Mesenchymal stem cell (in vitro differentiated cells and primary cell): ENCODE measurements at regions not wholly inside any gene's neighbourhood (a gene's known extent, or its start where the extent isn't known, plus 50 kb on each side); places are given as distances from the start of the nearest gene placed in this dataset.

Experiments used
- DNase-seq: peaks from one replicate; pipeline ENCODE4 v3.0.0-alpha.2; 2013
- H2AFZ ChIP-seq: one replicate; pipeline ENCODE4 v1.6.1; 2013; ENCODE audit warnings: low read depth, mild to moderate bottlenecking, control low read depth, inconsistent platforms, low read length, moderate library complexity
- H2AK5ac ChIP-seq: 2 replicates; pipeline ENCODE4 v1.6.1; 2013; ENCODE audit warnings: low read length, moderate library complexity, mild to moderate bottlenecking, inconsistent platforms; ENCODE audit not compliant: severe bottlenecking
- H2BK120ac ChIP-seq: one replicate; pipeline ENCODE4 v1.6.1; 2013; ENCODE audit warnings: low read depth, mild to moderate bottlenecking, inconsistent platforms, low read length, moderate library complexity
- H2BK12ac ChIP-seq, 2 experiments: one replicate each; pipeline ENCODE4 v1.6.1; 2013; ENCODE audit warnings: inconsistent platforms in 2 of 2, low read length in 2 of 2, mild to moderate bottlenecking in 2 of 2, moderate library complexity in 2 of 2, control low read depth in 1 of 2
- H2BK15ac ChIP-seq: one replicate; pipeline ENCODE4 v1.6.1; 2013; ENCODE audit warnings: mild to moderate bottlenecking, low read depth, inconsistent platforms; ENCODE audit not compliant: poor library complexity, severe bottlenecking
- H2BK5ac ChIP-seq: 2 replicates; pipeline ENCODE4 v1.6.1; 2013; ENCODE audit warnings: low read depth, mild to moderate bottlenecking, low read length, control low read depth, inconsistent platforms; ENCODE audit not compliant: poor library complexity, severe bottlenecking
- H3K14ac ChIP-seq, 2 experiments: one replicate each; pipeline ENCODE4 v1.6.1; 2013; ENCODE audit warnings: inconsistent platforms in 2 of 2, low read length in 2 of 2, control low read depth in 1 of 2, mild to moderate bottlenecking in 1 of 2, moderate library complexity in 1 of 2
- H3K18ac ChIP-seq, 2 experiments: one replicate each; pipeline ENCODE4 v1.6.1; 2013; ENCODE audit warnings: inconsistent platforms in 2 of 2, low read length in 2 of 2, control low read depth in 1 of 2, low read depth in 1 of 2, mild to moderate bottlenecking in 1 of 2
- H3K23ac ChIP-seq, 2 experiments: one replicate each; pipeline ENCODE4 v1.6.1; 2013; ENCODE audit warnings: inconsistent platforms in 2 of 2, low read length in 2 of 2, mild to moderate bottlenecking in 2 of 2, moderate library complexity in 2 of 2, control low read depth in 1 of 2
- H3K27ac ChIP-seq: 2 replicates; pipeline ENCODE4 v1.5.1; 2013; ENCODE audit warnings: mild to moderate bottlenecking, moderate library complexity, low read length, control low read depth, inconsistent platforms; ENCODE audit not compliant: poor library complexity, severe bottlenecking
- H3K27me3 ChIP-seq, 2 experiments: 2 replicates each; pipeline versions ENCODE4 v1.6.1 to v1.7.0; 2013; ENCODE audit warnings: low read length in 2 of 2, mild to moderate bottlenecking in 2 of 2, moderate library complexity in 2 of 2, control low read depth in 1 of 2, inconsistent platforms in 1 of 2; ENCODE audit not compliant: control insufficient read depth in 1 of 2, insufficient read depth in 1 of 2
- H3K36me3 ChIP-seq, 2 experiments: 2 replicates each; pipeline versions ENCODE4 v1.6.1 to v1.7.0; 2013; ENCODE audit warnings: low read length in 2 of 2, control low read depth in 1 of 2, inconsistent platforms in 1 of 2, low read depth in 1 of 2, mild to moderate bottlenecking in 1 of 2; ENCODE audit not compliant: insufficient read depth in 2 of 2, control insufficient read depth in 1 of 2
- H3K4ac ChIP-seq, 2 experiments: one replicate each; pipeline ENCODE4 v1.6.1; 2013; ENCODE audit warnings: inconsistent platforms in 2 of 2, low read length in 2 of 2, mild to moderate bottlenecking in 2 of 2, moderate library complexity in 2 of 2, control low read depth in 1 of 2, low read depth in 1 of 2
- H3K4me1 ChIP-seq: 2 replicates; pipeline ENCODE4 v1.6.1; 2013; ENCODE audit warnings: low read depth, low read length, control low read depth; ENCODE audit not compliant: control insufficient read depth, insufficient read depth
- H3K4me2 ChIP-seq: 2 replicates; pipeline ENCODE4 v1.6.1; 2013; ENCODE audit warnings: low read length, mild to moderate bottlenecking, inconsistent platforms; ENCODE audit not compliant: poor library complexity, severe bottlenecking
- H3K4me3 ChIP-seq, 2 experiments: 2 replicates each; pipeline versions ENCODE4 v1.5.1 to v1.7.0; 2013; ENCODE audit warnings: low read length in 2 of 2, mild to moderate bottlenecking in 2 of 2, control low read depth in 1 of 2, low read depth in 1 of 2; ENCODE audit not compliant: insufficient read depth in 1 of 2
- H3K79me1 ChIP-seq: replicated peaks from 2 replicates; pipeline ENCODE4 v1.6.1; 2013; ENCODE audit warnings: mild to moderate bottlenecking, control low read depth, low read length, inconsistent platforms; ENCODE audit not compliant: poor library complexity, severe bottlenecking
- H3K9ac ChIP-seq: 2 replicates; pipeline ENCODE4 v1.7.0; 2013; ENCODE audit warnings: mild to moderate bottlenecking, low read length, moderate library complexity
- H3K9me3 ChIP-seq: 2 replicates; pipeline ENCODE4 v1.7.0; 2013; ENCODE audit warnings: mild to moderate bottlenecking, low read length; ENCODE audit not compliant: control insufficient read depth
- H4K8ac ChIP-seq: one replicate; pipeline ENCODE4 v1.6.1; 2013; ENCODE audit warnings: inconsistent platforms, mild to moderate bottlenecking, low read length, moderate library complexity
- H4K91ac ChIP-seq: one replicate; pipeline ENCODE4 v1.6.1; 2013; ENCODE audit warnings: mild to moderate bottlenecking, low read length, inconsistent platforms
- WGBS: methylation state at CpG from one replicate; pipeline ENCODE4 v1.1.7; 2013; ENCODE audit warnings: mixed read lengths; 5-methylcytosine and 5-hydroxymethylcytosine counted together

GRCh38 chr11:70872299-70872698 is 380.1 kb downstream of the SHANK2 start:
- no peak overlapping the region for H3K4me2 ChIP-seq
- 81% methylated on average over 11 of the region's 11 CpGs for WGBS
- H3K9ac ChIP-seq, result no peak overlapping the region
- DNase-seq, result no peak
- H3K23ac ChIP-seq, result no peak overlapping the region
- H3K4me3 ChIP-seq, result no peak overlapping the region
- no peak overlapping the region for H3K18ac ChIP-seq
- H4K91ac ChIP-seq, result no peak overlapping the region
- peaks cover 2% of the 10 kb centered on the region for H3K4me1 ChIP-seq
- H4K8ac ChIP-seq, result no peak overlapping the region
- H3K79me1 ChIP-seq, result no peaks in the 10 kb centered on the region
- no peak overlapping the region for H3K27ac ChIP-seq
- H2BK5ac ChIP-seq, result no peak overlapping the region
- no peak overlapping the region for H3K14ac ChIP-seq
- peaks cover 0 to 11% of the 10 kb centered on the region in 2 experiments for H3K27me3 ChIP-seq
- H2BK120ac ChIP-seq, result no peak overlapping the region
- H3K36me3 ChIP-seq, result no peaks in the 10 kb centered on the region
- H2BK15ac ChIP-seq, result no peak overlapping the region
- H2AK5ac ChIP-seq, result no peak overlapping the region
- H2AFZ ChIP-seq, result no peak overlapping the region
- H3K9me3 ChIP-seq, result no peaks in the 10 kb centered on the region
- no peak overlapping the region for H2BK12ac ChIP-seq
- H3K4ac ChIP-seq, result no peak overlapping the region

GRCh38 chr11:70872955-70873735 is 379.2 kb downstream of the SHANK2 start:
- no peak overlapping the region for H3K4me2 ChIP-seq
- no peak overlapping the region for H2BK5ac ChIP-seq
- no peak overlapping the region for H4K91ac ChIP-seq
- H3K36me3 ChIP-seq, result no peaks in the 10 kb centered on the region
- WGBS, result 64% methylated on average over 14 of the region's 14 CpGs
- H3K14ac ChIP-seq, result no peak overlapping the region
- no peak overlapping the region for H2BK120ac ChIP-seq
- H4K8ac ChIP-seq, result no peak overlapping the region
- no peak overlapping the region for H2BK15ac ChIP-seq
- peaks cover 0 to 11% of the 10 kb centered on the region in 2 experiments for H3K27me3 ChIP-seq
- no peak overlapping the region for H3K9ac ChIP-seq
- no peak overlapping the region for H2AFZ ChIP-seq
- no peak overlapping the region for H3K4ac ChIP-seq
- peaks cover 2% of the 10 kb centered on the region for H3K4me1 ChIP-seq
- no peak overlapping the region for H2AK5ac ChIP-seq
- peak; percentile 17 for DNase-seq
- no peak overlapping the region for H3K23ac ChIP-seq
- H3K27ac ChIP-seq, result no peak overlapping the region
- H3K9me3 ChIP-seq, result no peaks in the 10 kb centered on the region
- no peak overlapping the region for H3K4me3 ChIP-seq
- H3K79me1 ChIP-seq, result no peaks in the 10 kb centered on the region
- H2BK12ac ChIP-seq, result no peak overlapping the region
- H3K18ac ChIP-seq, result no peak overlapping the region

- H3K4me2 ChIP-seq, result no peak overlapping the region
- H3K27me3 ChIP-seq, result peaks cover 0 to 11% of the 10 kb centered on the region in 2 experiments
- H3K23ac ChIP-seq, result no peak overlapping the region
- no peak overlapping the region for H3K18ac ChIP-seq
- no peak for DNase-seq
- no peak overlapping the region for H3K9ac ChIP-seq
- no peaks in the 10 kb centered on the region for H3K9me3 ChIP-seq
- H3K4me1 ChIP-seq, result peaks cover 2% of the 10 kb centered on the region
- H4K8ac ChIP-seq, result peak overlapping the region; percentile 50
- no peak overlapping the region for H2BK12ac ChIP-seq
- no peak overlapping the region for H3K27ac ChIP-seq
- no peak overlapping the region for H3K4me3 ChIP-seq
- H3K36me3 ChIP-seq, result no peaks in the 10 kb centered on the region
- H3K4ac ChIP-seq, result no peak overlapping the region
- WGBS, result 79% methylated on average over 6 of the region's 6 CpGs
- no peak overlapping the region for H2AK5ac ChIP-seq
- H2BK120ac ChIP-seq, result no peak overlapping the region
- no peak overlapping the region for H4K91ac ChIP-seq
- no peaks in the 10 kb centered on the region for H3K79me1 ChIP-seq
- no peak overlapping the region for H2BK15ac ChIP-seq
- H2BK5ac ChIP-seq, result no peak overlapping the region
- no peak overlapping the region for H2AFZ ChIP-seq
- no peak overlapping the region for H3K14ac ChIP-seq
Observed at GRCh38 chr11:70873736-70874412, 378.5 kb downstream of the SHANK2 start.

- Histone ChIP-seq H3K79me1 (no peaks in the 10 kb centered on the region), H3K4me2 (no peak overlapping the region), H3K4me1 (peaks cover 2% of the 10 kb centered on the region), H3K18ac (no peak overlapping the region), H2BK5ac (no peak overlapping the region), H3K14ac (no peak overlapping the region), H3K9me3 (no peaks in the 10 kb centered on the region), H2AFZ (no peak overlapping the region), H3K27me3 (peaks cover 0 to 2% of the 10 kb centered on the region in 2 experiments), H2AK5ac (no peak overlapping the region), H3K9ac (no peak overlapping the region), H4K91ac (no peak overlapping the region), H2BK15ac (no peak overlapping the region), H3K27ac (no peak overlapping the region), H2BK12ac (no peak overlapping the region), H3K4me3 (no peak overlapping the region), H3K23ac (no peak overlapping the region), H4K8ac (no peak overlapping the region), H2BK120ac (no peak overlapping the region), H3K4ac (no peak overlapping the region), H3K36me3 (no peaks in the 10 kb centered on the region)
- peak; percentile 10 for DNase-seq
- 83% methylated on average over 7 of the region's 7 CpGs for WGBS
Observed at GRCh38 chr11:70876685-70877084, 375.7 kb downstream of the SHANK2 start.
